ENCODE measurements at regions not wholly inside any gene's neighbourhood (a gene's known extent, or its start where the extent isn't known, plus 50 kb on each side); places are given as distances from the start of the nearest gene placed in this dataset.

- TF ChIP-seq CEBPB (IDR thresholded peaks at IDR 0.05) (no peak), TEAD4 (IDR thresholded peaks at IDR 0.05) (no peak), ZBTB7A (IDR thresholded peaks at IDR 0.05; ENCODE audit: low read depth) (no peak), EP300 (IDR thresholded peaks at IDR 0.05; ENCODE audit: borderline replicate concordance) (no peak), REST (IDR thresholded peaks at IDR 0.05; ENCODE audit: low read depth) (no peak), YY1 (IDR thresholded peaks at IDR 0.05; ENCODE audit: low read depth) (no peak), RAD21 (IDR thresholded peaks at IDR 0.05; ENCODE audit: low read depth) (no peak), MAX (IDR thresholded peaks at IDR 0.05) (no peak), CREB1 (IDR thresholded peaks at IDR 0.05; ENCODE audit: low read depth) (no peak), EGR1 (IDR thresholded peaks at IDR 0.05) (no peak), NFIC (IDR thresholded peaks at IDR 0.05) (no peak)
These were observed 102.4 kb upstream of the HAND1 start for GRCh38 chr5:154580422-154580821.
